ENCODE measurements at regions not wholly inside any gene's neighbourhood (a gene's known extent, or its start where the extent isn't known, plus 50 kb on each side); places are given as distances from the start of the nearest gene placed in this dataset.

GRCh38 chr10:56805022-56805421 lies 444.0 kb upstream of the ZWINT start:
- TF ChIP-seq CTCF (conservative IDR thresholded peaks at IDR 0.05; ENCODE audit: low read depth, low read length): no peak
- no peak overlapping the region for H2AFZ ChIP-seq (ENCODE audit: low read depth)

GRCh38 chr10:56785292-56785691 lies 424.2 kb upstream of the ZWINT start:
- no peak overlapping the region for H2AFZ ChIP-seq (ENCODE audit: low read depth)
- H3K27ac ChIP-seq: no peak overlapping the region
- no peaks in the 10 kb centered on the region for H3K4me1 ChIP-seq (ENCODE audit: low read depth, poor library complexity, severe bottlenecking)
- no peaks in the 10 kb centered on the region for H3K36me3 ChIP-seq (ENCODE audit: insufficient read depth)
- H4K20me1 ChIP-seq (ENCODE audit: insufficient read depth): no peaks in the 10 kb centered on the region
- no peak overlapping the region for H3K9ac ChIP-seq
- no peaks in the 10 kb centered on the region for H3K79me2 ChIP-seq (ENCODE audit: insufficient read depth, low read depth)
- no peak for TF ChIP-seq CTCF (conservative IDR thresholded peaks at IDR 0.05; ENCODE audit: low read depth, low read length)
- H3K4me3 ChIP-seq (IDR thresholded peaks at IDR 0.05; ENCODE audit: insufficient read depth, low read depth, low read length): no peak overlapping the region
- no peaks in the 10 kb centered on the region for H3K27me3 ChIP-seq (ENCODE audit: insufficient read depth, low read depth)
- no peak overlapping the region for H3K4me2 ChIP-seq

More at GRCh38 chr10:56805022-56805421, 444.0 kb upstream of the ZWINT start:
- Histone ChIP-seq H3K27me3 (ENCODE audit: insufficient read depth, low read depth) (no peaks in the 10 kb centered on the region), H3K36me3 (ENCODE audit: insufficient read depth) (no peaks in the 10 kb centered on the region), H3K4me1 (ENCODE audit: low read depth, poor library complexity, severe bottlenecking) (peaks cover 32% of the 10 kb centered on the region), H4K20me1 (ENCODE audit: insufficient read depth) (no peaks in the 10 kb centered on the region), H3K27ac (no peak overlapping the region; the same call in 1 of the 2 replicates), H3K79me2 (ENCODE audit: insufficient read depth, low read depth) (no peaks in the 10 kb centered on the region), H3K4me3 (IDR thresholded peaks at IDR 0.05; ENCODE audit: insufficient read depth, low read depth, low read length) (no peak overlapping the region), H3K4me2 (no peak overlapping the region; the same call in 1 of the 2 replicates), H3K9ac (no peak overlapping the region)

GRCh38 chr10:56782503-56782902 lies 421.4 kb upstream of the ZWINT start:
- H2AFZ ChIP-seq (ENCODE audit: low read depth): no peak overlapping the region
- no peak overlapping the region for H3K9ac ChIP-seq

GRCh38 chr10:56771343-56771742 lies 410.3 kb upstream of the ZWINT start:
- TF ChIP-seq CTCF (conservative IDR thresholded peaks at IDR 0.05; ENCODE audit: low read depth, low read length): no peak
- Histone ChIP-seq H3K27ac (no peak overlapping the region), H2AFZ (ENCODE audit: low read depth) (no peak overlapping the region), H3K4me1 (ENCODE audit: low read depth, poor library complexity, severe bottlenecking) (no peaks in the 10 kb centered on the region), H3K9ac (no peak overlapping the region), H3K4me2 (no peak overlapping the region), H4K20me1 (ENCODE audit: insufficient read depth) (no peaks in the 10 kb centered on the region), H3K79me2 (ENCODE audit: insufficient read depth, low read depth) (no peaks in the 10 kb centered on the region), H3K36me3 (ENCODE audit: insufficient read depth) (no peaks in the 10 kb centered on the region), H3K27me3 (ENCODE audit: insufficient read depth, low read depth) (no peaks in the 10 kb centered on the region), H3K4me3 (IDR thresholded peaks at IDR 0.05; ENCODE audit: insufficient read depth, low read depth, low read length) (no peak overlapping the region)

More at GRCh38 chr10:56782503-56782902, 421.4 kb upstream of the ZWINT start:
- TF ChIP-seq CTCF (conservative IDR thresholded peaks at IDR 0.05; ENCODE audit: low read depth, low read length): no peak
- Histone ChIP-seq H3K79me2 (ENCODE audit: insufficient read depth, low read depth) (no peaks in the 10 kb centered on the region), H3K4me1 (ENCODE audit: low read depth, poor library complexity, severe bottlenecking) (no peaks in the 10 kb centered on the region), H4K20me1 (ENCODE audit: insufficient read depth) (no peaks in the 10 kb centered on the region), H3K4me3 (IDR thresholded peaks at IDR 0.05; ENCODE audit: insufficient read depth, low read depth, low read length) (no peak overlapping the region), H3K4me2 (no peak overlapping the region), H3K27me3 (ENCODE audit: insufficient read depth, low read depth) (no peaks in the 10 kb centered on the region), H3K27ac (no peak overlapping the region), H3K36me3 (ENCODE audit: insufficient read depth) (no peaks in the 10 kb centered on the region)

All from KMS-11 (cell line).